Lung (tissue), 11 donors: ENCODE measurements at regions not wholly inside any gene's neighbourhood (a gene's known extent, or its start where the extent isn't known, plus 50 kb on each side); places are given as distances from the start of the nearest gene placed in this dataset.

Experiments used
- ATAC-seq: fragments of 200-7000 bp; cut with Tn5 transposase; one replicate; pipeline ENCODE4 v1.9.1; 2020; ENCODE audit warnings: moderate number of reproducible peaks; ENCODE audit not compliant: insufficient read depth, low FRiP score
- DNase-seq, 3 donors: peaks; one replicate each; pipeline ENCODE4 v3.0.0-alpha.2; 2013 to 2017
- H3K27ac ChIP-seq, 2 donors: one replicate each; pipeline ENCODE4 v1.5.1; 2013; ENCODE audit warnings: mild to moderate bottlenecking in 2 of 2, moderate library complexity in 2 of 2, control low read depth in 1 of 2, inconsistent platforms in 1 of 2, low read depth in 1 of 2, low read length in 1 of 2
- H3K27me3 ChIP-seq, 3 donors: one replicate each; pipeline ENCODE4 v1.5.1; 2013; ENCODE audit warnings: low read length in 2 of 3; ENCODE audit not compliant: control insufficient read depth in 3 of 3, insufficient read depth in 3 of 3
- H3K36me3 ChIP-seq, 4 donors: one replicate each; pipeline ENCODE4 v1.5.1; 2013; ENCODE audit warnings: low read length in 4 of 4, mild to moderate bottlenecking in 1 of 4, moderate library complexity in 1 of 4; ENCODE audit not compliant: control insufficient read depth in 4 of 4, insufficient read depth in 4 of 4
- H3K4me1 ChIP-seq, 5 donors: one replicate each; pipeline ENCODE4 v1.5.1; 2013; ENCODE audit warnings: low read length in 5 of 5, mild to moderate bottlenecking in 2 of 5, moderate library complexity in 1 of 5; ENCODE audit not compliant: control insufficient read depth in 5 of 5, insufficient read depth in 5 of 5
- H3K4me3 ChIP-seq: one replicate; pipeline ENCODE4 v1.5.1; 2013; ENCODE audit warnings: mild to moderate bottlenecking, control low read depth, moderate library complexity
- H3K9ac ChIP-seq, 2 donors: one replicate each; pipeline ENCODE4 v1.5.1; 2013; ENCODE audit warnings: low read length in 2 of 2, control low read depth in 1 of 2; ENCODE audit not compliant: insufficient read depth in 1 of 2
- H3K9me3 ChIP-seq, 4 donors: one replicate each; pipeline ENCODE4 v1.5.1; 2013; ENCODE audit warnings: low read length in 3 of 4, mild to moderate bottlenecking in 1 of 4, moderate library complexity in 1 of 4; ENCODE audit not compliant: control insufficient read depth in 4 of 4, insufficient read depth in 3 of 4
- WGBS, 2 donors: extraction: QIAGEN DNeasy Blood & Tissue Kit; methylation state at CpG; one replicate each; pipeline ENCODE4 v1.1.7; 2013; 5-methylcytosine and 5-hydroxymethylcytosine counted together
- TF ChIP-seq, protein P1 (sequence below): IDR thresholded peaks from 2 replicates; pipeline ENCODE4 v1.5.1; 2012; ENCODE audit warnings: mild to moderate bottlenecking; ENCODE audit errors: control extremely low read depth, extremely low read depth
- donor health status: control.
- donor health status: control.
- donor health status: Bipolar disorder and iron deficiency.
- donor health status: healthy.
- donor health status: DM: yes; HTN: yes; CAD: no.

- Histone ChIP-seq H3K9ac (no peak overlapping the region), H3K27me3 (no peaks in the 10 kb centered on the region), H3K27ac (no peak overlapping the region), H3K4me1 (peaks cover 0 to 6% (median 0%) of the 10 kb centered on the region in 5 donors), H3K9me3 (peaks cover 0 to 2% (median 0%) of the 10 kb centered on the region in 4 donors), H3K4me3 (no peak overlapping the region), H3K36me3 (no peaks in the 10 kb centered on the region)
- no peak for ATAC-seq
- 91 to 96% methylated on average over 3 of the region's 3 CpGs for WGBS, 2 donors
- DNase-seq, result no peak
- TF ChIP-seq, protein P1, sequence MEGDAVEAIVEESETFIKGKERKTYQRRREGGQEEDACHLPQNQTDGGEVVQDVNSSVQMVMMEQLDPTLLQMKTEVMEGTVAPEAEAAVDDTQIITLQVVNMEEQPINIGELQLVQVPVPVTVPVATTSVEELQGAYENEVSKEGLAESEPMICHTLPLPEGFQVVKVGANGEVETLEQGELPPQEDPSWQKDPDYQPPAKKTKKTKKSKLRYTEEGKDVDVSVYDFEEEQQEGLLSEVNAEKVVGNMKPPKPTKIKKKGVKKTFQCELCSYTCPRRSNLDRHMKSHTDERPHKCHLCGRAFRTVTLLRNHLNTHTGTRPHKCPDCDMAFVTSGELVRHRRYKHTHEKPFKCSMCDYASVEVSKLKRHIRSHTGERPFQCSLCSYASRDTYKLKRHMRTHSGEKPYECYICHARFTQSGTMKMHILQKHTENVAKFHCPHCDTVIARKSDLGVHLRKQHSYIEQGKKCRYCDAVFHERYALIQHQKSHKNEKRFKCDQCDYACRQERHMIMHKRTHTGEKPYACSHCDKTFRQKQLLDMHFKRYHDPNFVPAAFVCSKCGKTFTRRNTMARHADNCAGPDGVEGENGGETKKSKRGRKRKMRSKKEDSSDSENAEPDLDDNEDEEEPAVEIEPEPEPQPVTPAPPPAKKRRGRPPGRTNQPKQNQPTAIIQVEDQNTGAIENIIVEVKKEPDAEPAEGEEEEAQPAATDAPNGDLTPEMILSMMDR, result no peak
Measured at GRCh38 chr1:115218699-115219098, 119.3 kb downstream of the NGF start.

DNA sequence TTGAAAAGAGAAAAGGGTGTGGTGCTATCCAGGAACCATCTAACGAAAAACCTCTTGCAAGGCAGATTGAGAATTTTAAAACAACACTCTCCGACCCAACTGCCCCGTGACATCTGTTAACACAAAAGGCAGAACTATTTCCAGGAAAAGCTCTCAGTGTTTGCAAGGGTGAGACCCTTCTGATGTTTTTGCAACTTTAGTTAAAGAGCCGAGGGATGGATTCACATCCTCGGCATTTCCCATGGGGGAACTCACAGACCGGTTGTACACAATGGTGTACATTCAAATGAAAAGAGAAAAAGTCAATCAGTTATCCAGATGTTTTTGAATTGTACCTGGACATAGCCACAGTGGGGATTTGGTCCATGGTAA, 120.0 kb downstream of the NGF start:
- peak in 1 of 3 donors; percentile 27 for DNase-seq
- peaks cover 0 to 2% (median 0%) of the 10 kb centered on the region in 4 donors for H3K9me3 ChIP-seq
- ATAC-seq, result no peak
- 67 to 68% methylated on average over 6 of the region's 6 CpGs for WGBS, 2 donors
- H3K4me3 ChIP-seq, result no peak overlapping the region
- H3K4me1 ChIP-seq, result peaks cover 0 to 6% (median 0%) of the 10 kb centered on the region in 5 donors
- TF ChIP-seq, protein P1, result no peak
- no peak overlapping the region for H3K9ac ChIP-seq
- no peaks in the 10 kb centered on the region for H3K36me3 ChIP-seq
- H3K27me3 ChIP-seq, result no peaks in the 10 kb centered on the region
- no peak overlapping the region for H3K27ac ChIP-seq

DNA sequence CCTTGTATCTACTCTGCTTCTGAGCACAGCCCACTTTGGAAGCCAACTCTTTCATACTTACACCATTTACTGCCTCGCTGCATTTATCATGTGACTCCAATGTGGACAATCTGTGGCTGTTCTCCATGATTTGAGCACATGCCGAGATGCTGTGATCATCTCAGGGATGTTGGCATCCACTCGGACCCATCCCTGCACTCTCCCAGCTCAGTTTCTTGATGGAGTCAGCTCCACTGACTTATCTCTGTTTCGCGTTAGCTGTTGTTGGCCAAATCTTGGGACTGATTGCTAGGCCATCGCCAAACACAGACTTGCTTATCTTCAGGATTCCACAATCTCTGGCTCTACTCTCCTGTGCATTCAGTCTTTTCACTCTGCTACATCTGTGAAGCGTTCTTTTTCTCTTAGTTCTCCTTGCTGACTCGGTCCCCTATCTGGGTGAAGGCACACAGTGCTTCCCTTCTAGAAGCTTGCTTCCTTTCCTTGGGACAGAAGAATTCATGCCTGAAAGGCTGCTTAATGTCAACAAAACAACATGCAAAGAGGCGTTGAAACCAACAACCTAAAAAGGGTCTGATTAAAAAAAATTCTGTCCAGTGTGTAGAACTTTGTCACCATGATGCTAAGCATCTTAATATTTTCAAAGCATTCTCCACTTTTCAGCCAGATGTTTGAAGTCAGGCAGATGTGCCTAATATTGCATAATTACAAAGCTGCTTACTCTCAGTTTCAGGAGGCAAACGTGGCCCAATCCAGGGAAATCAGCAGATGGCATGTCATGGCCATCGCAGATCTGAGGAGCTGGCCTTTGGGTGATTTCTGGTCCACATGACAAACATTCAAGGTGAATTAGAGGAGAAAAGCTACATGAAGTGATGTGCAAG, 120.7 kb downstream of the NGF start:
- Histone ChIP-seq H3K4me1 (peaks cover 0 to 6% (median 0%) of the 10 kb centered on the region in 5 donors), H3K9ac (no peak overlapping the region), H3K9me3 (peaks cover 0 to 2% (median 0%) of the 10 kb centered on the region in 4 donors), H3K36me3 (no peaks in the 10 kb centered on the region), H3K4me3 (no peak overlapping the region), H3K27me3 (no peaks in the 10 kb centered on the region), H3K27ac (no peak overlapping the region)
- DNase-seq, result no peak
- WGBS, 2 donors, result 76 to 82% methylated on average over 11 of the region's 11 CpGs
- TF ChIP-seq, protein P1, result no peak
- ATAC-seq, result no peak
